Activated CD8-positive, alpha-beta T cell treated with anti-CD3 and anti-CD28 coated beads for 36 hours (primary cell): ENCODE measurements at regions not wholly inside any gene's neighbourhood (a gene's known extent, or its start where the extent isn't known, plus 50 kb on each side); places are given as distances from the start of the nearest gene placed in this dataset.
"Not testable (repeated sequence)": the region's sequence is repeated elsewhere in the genome, so short reads cannot be mapped to it uniquely, and the experiment has no call there.

Source experiments
- ATAC-seq: fragments of 200-7000 bp; cut with Tn5 transposase; one replicate; pipeline ENCODE4 v1.10.0; 2021; ENCODE audit warnings: mild to moderate bottlenecking, moderate library complexity
- CTCF ChIA-PET: fragments of 350-600 bp; sonication (Branson Sonifier 250); formaldehyde crosslinking; loops from one replicate; lab custom pipeline; 2021; ENCODE audit warnings: antibody characterized with exemption; lab: Charles Lee
- POLR2A ChIA-PET: fragments of 350-600 bp; sonication (Branson Sonifier 250); formaldehyde crosslinking; loops from one replicate; lab custom pipeline; 2021; ENCODE audit warnings: antibody characterized with exemption; lab: Charles Lee
- DNase-seq: peaks from one replicate; pipeline ENCODE4 v3.0.0-alpha.2; 2020
- H3K27ac Mint-ChIP-seq: one replicate; pipeline ENCODE4 v1.8.0; 2021; ENCODE audit warnings: mild to moderate bottlenecking, mixed read lengths
- H3K27me3 Mint-ChIP-seq: one replicate; pipeline ENCODE4 v1.8.0; 2021; ENCODE audit warnings: mixed read lengths
- H3K36me3 Mint-ChIP-seq: one replicate; pipeline ENCODE4 v1.8.0; 2021; ENCODE audit warnings: low read depth, mixed read lengths
- H3K4me1 Mint-ChIP-seq: one replicate; pipeline ENCODE4 v1.8.0; 2021; ENCODE audit warnings: low read depth, mixed read lengths
- H3K4me3 Mint-ChIP-seq: one replicate; pipeline ENCODE4 v1.8.0; 2021; ENCODE audit warnings: mild to moderate bottlenecking, moderate library complexity, mixed read lengths
- H3K9me3 Mint-ChIP-seq: one replicate; pipeline ENCODE4 v1.8.0; 2021; ENCODE audit warnings: mixed read lengths
- CTCF ChIP-seq: fragments of 200-600 bp; IDR thresholded peaks from one replicate; pipeline ENCODE4 v1.8.0; 2022; ENCODE audit warnings: antibody characterized with exemption, mild to moderate bottlenecking
- intact Hi-C: fragments of 100-400 bp; cut with micrococcal nuclease; formaldehyde crosslinking; loops from one replicate; pipeline ENCODE4 v1.10.0; 2022

- ATAC-seq (no peak), DNase-seq (no peak)
- intact Hi-C loops, result no loop called here
- Mint-ChIP-seq H3K36me3 (no peaks in the 10 kb centered on the region), H3K27ac (no peak overlapping the region), H3K4me1 (no peaks in the 10 kb centered on the region), H3K9me3 (no peaks in the 10 kb centered on the region), H3K4me3 (no peak overlapping the region), H3K27me3 (no peaks in the 10 kb centered on the region)
- ChIA-PET CTCF (no interaction called here), POLR2A (no interaction called here)
- no peak for TF ChIP-seq CTCF
These were observed 169.4 kb downstream of the KBTBD8 start for GRCh38 chr3:67167481-67167880.

- ChIA-PET CTCF (no interaction called here), POLR2A (no interaction called here)
- no peaks in the 10 kb centered on the region for H3K36me3 Mint-ChIP-seq
- no peaks in the 10 kb centered on the region for H3K27me3 Mint-ChIP-seq
- no peak for TF ChIP-seq CTCF
- peaks cover 2% of the 10 kb centered on the region for H3K9me3 Mint-ChIP-seq
- ATAC-seq (no peak), DNase-seq (no peak)
- H3K4me1 Mint-ChIP-seq, result no peaks in the 10 kb centered on the region
- H3K4me3 Mint-ChIP-seq, result no peak overlapping the region
- intact Hi-C loops, result no loop called here
- no peak overlapping the region for H3K27ac Mint-ChIP-seq
These were observed 173.7 kb downstream of the KBTBD8 start for GRCh38 chr3:67171841-67172240.

GRCh38 chr3:67173130-67173529, 175.0 kb downstream of the KBTBD8 start:
- H3K27me3 Mint-ChIP-seq, POLR2A ChIA-PET, H3K4me1 Mint-ChIP-seq, H3K4me3 Mint-ChIP-seq, ATAC-seq, H3K27ac Mint-ChIP-seq, H3K9me3 Mint-ChIP-seq, CTCF ChIA-PET, DNase-seq, H3K36me3 Mint-ChIP-seq, intact Hi-C loops: not testable (repeated sequence)

GRCh38 chr3:67176396-67176795, 178.3 kb downstream of the KBTBD8 start:
- Mint-ChIP-seq H3K36me3 (peaks cover 2% of the 10 kb centered on the region), H3K27me3 (no peaks in the 10 kb centered on the region), H3K4me1 (no peaks in the 10 kb centered on the region), H3K4me3 (no peak overlapping the region), H3K9me3 (peaks cover 7% of the 10 kb centered on the region), H3K27ac (no peak overlapping the region)
- intact Hi-C loops, result no loop called here
- ChIA-PET CTCF (no interaction called here), POLR2A (no interaction called here)
- DNase-seq (no peak), ATAC-seq (no peak)
- TF ChIP-seq CTCF, result no peak

GRCh38 chr3:67192466-67192865, 194.4 kb downstream of the KBTBD8 start:
- H3K27me3 Mint-ChIP-seq, result peaks cover 5% of the 10 kb centered on the region
- no peak overlapping the region for H3K27ac Mint-ChIP-seq
- POLR2A ChIA-PET, result no interaction called here
- no peak for TF ChIP-seq CTCF
- no peaks in the 10 kb centered on the region for H3K36me3 Mint-ChIP-seq
- no peaks in the 10 kb centered on the region for H3K4me1 Mint-ChIP-seq
- intact Hi-C loops, result no loop called here
- no peak for ATAC-seq
- no peak overlapping the region for H3K4me3 Mint-ChIP-seq
- DNase-seq, result no peak
- H3K9me3 Mint-ChIP-seq, result peaks cover 5% of the 10 kb centered on the region
- CTCF ChIA-PET, result no interaction called here

GRCh38 chr3:67196677-67197076, 198.6 kb downstream of the KBTBD8 start:
- H3K4me3 Mint-ChIP-seq, result no peak overlapping the region
- no peaks in the 10 kb centered on the region for H3K4me1 Mint-ChIP-seq
- DNase-seq (no peak), ATAC-seq (no peak)
- H3K9me3 Mint-ChIP-seq, result no peaks in the 10 kb centered on the region
- no peaks in the 10 kb centered on the region for H3K36me3 Mint-ChIP-seq
- H3K27ac Mint-ChIP-seq, result no peak overlapping the region
- no peak for TF ChIP-seq CTCF
- H3K27me3 Mint-ChIP-seq, result peaks cover 2% of the 10 kb centered on the region
- CTCF ChIA-PET, result no interaction called here
- POLR2A ChIA-PET, result no interaction called here
- intact Hi-C loops, result no loop called here
